Fibroblast of villous mesenchyme (primary cell): ENCODE measurements at regions not wholly inside any gene's neighbourhood (a gene's known extent, or its start where the extent isn't known, plus 50 kb on each side); places are given as distances from the start of the nearest gene placed in this dataset.
A peak's percentile ranks its signal among the peaks of the same experiment; 100 is the strongest.
"Not testable (repeated sequence)": the region's sequence is repeated elsewhere in the genome, so short reads cannot be mapped to it uniquely, and the experiment has no call there.

Experiments
- DNase-seq: peaks from one replicate; pipeline ENCODE4 v3.0.0-alpha.2; 2010; ENCODE audit warnings: low read depth
- H3K4me3 ChIP-seq: 2 replicates; pipeline ENCODE4 v1.5.1; 2011; ENCODE audit warnings: low read depth, mild to moderate bottlenecking, low read length
- TF ChIP-seq, protein P1 (sequence below): IDR thresholded peaks from 2 replicates; pipeline ENCODE4 v1.5.1; 2012; ENCODE audit warnings: low read depth, mild to moderate bottlenecking, low read length; ENCODE audit not compliant: insufficient read depth

DNA sequence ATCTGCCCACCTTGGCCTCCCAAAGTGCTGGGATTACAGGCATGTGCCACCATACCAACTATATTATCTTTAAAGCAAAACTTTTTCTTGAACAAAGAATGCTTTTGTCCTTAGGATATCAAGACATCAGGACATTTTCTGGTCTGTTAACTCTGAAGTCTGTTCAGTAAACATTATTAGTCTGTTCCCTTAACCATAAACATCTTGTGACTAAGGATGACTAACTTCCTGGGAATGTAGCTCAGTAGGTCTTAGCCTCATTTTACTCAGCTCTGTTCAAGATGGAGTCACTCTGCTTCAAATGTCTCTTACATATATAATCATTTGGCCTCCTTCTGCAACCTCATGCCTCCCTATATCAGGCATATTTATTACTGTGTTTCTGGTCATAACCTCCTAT, 122.9 kb downstream of the UBE2NL start:
- TF ChIP-seq, protein P1, sequence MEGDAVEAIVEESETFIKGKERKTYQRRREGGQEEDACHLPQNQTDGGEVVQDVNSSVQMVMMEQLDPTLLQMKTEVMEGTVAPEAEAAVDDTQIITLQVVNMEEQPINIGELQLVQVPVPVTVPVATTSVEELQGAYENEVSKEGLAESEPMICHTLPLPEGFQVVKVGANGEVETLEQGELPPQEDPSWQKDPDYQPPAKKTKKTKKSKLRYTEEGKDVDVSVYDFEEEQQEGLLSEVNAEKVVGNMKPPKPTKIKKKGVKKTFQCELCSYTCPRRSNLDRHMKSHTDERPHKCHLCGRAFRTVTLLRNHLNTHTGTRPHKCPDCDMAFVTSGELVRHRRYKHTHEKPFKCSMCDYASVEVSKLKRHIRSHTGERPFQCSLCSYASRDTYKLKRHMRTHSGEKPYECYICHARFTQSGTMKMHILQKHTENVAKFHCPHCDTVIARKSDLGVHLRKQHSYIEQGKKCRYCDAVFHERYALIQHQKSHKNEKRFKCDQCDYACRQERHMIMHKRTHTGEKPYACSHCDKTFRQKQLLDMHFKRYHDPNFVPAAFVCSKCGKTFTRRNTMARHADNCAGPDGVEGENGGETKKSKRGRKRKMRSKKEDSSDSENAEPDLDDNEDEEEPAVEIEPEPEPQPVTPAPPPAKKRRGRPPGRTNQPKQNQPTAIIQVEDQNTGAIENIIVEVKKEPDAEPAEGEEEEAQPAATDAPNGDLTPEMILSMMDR, result no peak
- DNase-seq, result peak; percentile 58
- H3K4me3 ChIP-seq, result no peak overlapping the region

DNA sequence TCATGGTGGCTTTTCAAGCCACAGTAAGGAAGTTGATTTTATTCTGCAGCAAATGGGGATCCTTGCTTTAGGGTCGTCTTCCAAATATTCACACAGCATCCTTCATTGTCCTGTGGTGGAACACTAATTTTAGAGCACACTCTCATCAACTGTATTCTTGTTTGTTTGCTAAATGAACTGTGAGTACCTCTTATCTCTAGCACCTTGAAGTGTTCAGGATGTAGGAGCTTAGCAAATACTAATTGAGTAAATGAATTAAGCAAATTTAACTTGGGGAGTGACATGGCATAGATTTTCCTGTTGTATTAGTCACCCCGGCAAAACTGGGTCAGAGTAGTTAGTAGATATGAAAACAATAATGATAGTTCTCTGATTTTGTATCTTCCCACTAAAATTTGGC, 156.9 kb downstream of the UBE2NL start:
- DNase-seq, result no peak
- H3K4me3 ChIP-seq, result no peak overlapping the region
- TF ChIP-seq, protein P1, result no peak

DNA sequence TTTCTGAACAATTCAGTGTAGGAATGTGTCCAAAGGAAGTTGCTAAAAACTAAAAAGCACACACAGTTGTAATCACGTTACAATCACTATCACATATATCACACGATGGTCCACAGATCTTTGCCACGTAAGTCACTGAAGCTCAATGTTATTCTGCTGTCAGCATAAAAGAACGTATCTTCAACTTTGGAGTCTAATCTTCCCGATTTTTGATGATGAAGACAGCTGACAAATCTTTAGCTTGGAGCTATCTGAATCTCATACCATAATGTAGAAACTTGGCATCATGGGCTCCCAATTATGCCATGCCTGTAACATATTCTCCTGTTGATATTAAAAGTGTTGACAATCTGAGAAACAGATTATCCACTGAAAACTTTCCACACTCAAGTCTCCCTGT, 158.4 kb downstream of the UBE2NL start:
- H3K4me3 ChIP-seq, result no peak overlapping the region
- DNase-seq, result no peak
- TF ChIP-seq, protein P1, result no peak

DNA sequence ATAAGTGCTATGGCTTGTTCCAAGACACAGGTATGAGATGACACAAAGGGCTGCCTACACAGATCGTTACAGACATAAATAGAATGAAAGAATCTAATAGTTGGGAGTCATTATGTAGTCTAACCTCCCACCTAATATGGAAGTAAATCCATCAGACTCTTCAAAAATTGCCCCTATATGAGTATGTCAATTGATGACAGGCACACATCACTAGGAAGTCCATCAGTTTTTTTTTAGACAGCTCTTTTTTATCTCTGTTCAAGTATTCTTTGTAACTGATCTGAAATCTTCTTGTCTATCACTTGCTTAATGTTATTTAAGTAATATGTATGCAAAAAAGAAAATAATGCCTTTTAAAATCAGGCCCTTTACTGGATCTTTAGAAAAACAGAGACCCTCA, 191.6 kb downstream of the UBE2NL start:
- TF ChIP-seq, protein P1, result no peak
- no peak overlapping the region for H3K4me3 ChIP-seq
- no peak for DNase-seq

DNA sequence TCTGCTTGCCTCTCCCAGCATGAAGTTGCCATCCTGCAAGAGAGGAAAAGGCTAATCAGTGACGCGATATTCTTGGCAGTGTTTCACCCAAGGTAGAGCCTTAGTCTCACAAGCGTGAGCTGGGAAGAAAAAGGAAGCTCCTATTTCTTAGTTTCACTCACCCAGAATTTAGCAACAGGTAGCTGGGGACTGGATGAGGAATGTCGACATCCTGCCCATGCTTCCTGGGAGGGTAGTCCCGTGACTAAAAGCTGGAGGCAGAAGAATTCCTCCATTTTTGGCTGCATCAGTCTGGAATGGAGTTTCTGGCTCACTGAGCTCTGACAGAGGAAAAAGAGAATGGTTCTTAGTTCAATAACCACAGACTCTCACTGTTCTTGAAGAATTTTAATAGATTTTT, 198.4 kb downstream of the UBE2NL start:
- not testable (repeated sequence) for DNase-seq, H3K4me3 ChIP-seq

DNA sequence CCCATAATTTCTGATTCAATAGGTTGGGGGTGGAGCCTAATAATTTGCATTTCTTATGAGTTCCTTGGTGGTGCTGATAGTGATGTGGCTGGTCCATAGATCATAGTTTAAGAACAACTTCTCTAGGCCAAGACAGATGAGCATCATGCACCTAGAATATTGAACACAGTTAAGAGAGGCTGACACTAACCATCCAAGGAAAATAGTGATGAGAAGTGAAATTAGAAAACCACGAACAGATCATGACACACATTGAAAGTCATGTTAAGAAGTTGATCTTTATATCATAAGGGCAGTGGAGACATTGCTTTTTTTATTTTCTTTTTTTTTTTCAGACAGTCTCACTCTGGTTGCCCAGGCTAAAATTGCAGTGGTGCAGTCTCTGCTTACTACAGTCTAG, 205.8 kb downstream of the UBE2NL start:
- not testable (repeated sequence) for H3K4me3 ChIP-seq, DNase-seq

DNA sequence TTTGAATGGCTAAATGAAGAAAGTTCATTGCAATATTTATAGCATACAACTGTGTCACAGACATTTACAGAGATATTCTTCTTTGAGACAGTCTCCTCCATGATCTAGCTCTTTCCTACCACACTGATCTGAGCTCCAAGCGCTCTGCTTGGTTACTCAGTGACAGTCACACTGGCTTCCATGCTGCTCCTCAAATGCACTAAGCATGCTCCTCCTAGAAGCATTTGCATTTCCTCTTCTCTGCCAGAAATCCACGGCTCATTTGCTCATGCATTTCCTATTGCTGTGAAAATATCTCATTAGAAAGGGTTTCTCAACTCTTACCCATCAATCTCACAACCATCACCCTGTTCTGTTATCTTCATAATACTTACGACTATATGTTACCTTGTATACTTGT, 208.2 kb downstream of the UBE2NL start:
- not testable (repeated sequence) for H3K4me3 ChIP-seq, DNase-seq

DNA sequence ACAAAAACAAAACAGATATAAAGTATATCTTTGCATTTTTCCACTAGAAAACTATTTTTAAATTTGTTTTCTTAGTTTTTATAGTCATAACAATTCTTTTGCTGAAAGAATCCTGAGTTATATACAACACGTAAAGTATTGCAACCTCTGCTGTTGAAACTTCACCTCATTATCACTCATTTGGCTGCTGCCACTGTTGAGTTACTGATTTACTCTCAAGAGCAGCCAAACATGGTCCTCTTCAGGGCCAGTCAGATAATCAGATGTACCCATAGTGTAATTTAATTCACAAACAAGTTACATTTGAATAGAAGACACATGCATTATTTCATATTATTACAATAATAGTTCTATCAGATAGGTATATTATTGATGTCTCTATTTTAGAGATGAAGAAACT, 235.6 kb downstream of the UBE2NL start:
- DNase-seq, H3K4me3 ChIP-seq: not testable (repeated sequence)

DNA sequence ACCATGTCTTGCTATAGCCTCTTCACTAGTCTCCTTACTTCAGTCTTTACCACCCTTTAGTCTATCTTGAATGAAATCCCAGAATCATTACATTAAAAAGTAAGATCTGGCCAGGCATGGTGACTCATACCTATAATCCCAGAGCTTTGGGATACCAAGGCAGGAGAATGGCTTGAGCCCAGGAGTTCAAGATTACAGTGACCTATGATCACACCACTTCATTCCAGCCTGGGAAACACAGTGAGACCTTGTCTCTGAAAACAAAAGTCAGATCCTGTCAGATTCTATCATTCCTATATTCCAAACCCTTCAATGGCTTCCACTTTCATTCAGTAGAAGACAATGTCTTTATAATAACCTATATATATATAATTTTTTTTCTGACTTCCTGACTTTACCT, 237.7 kb downstream of the UBE2NL start:
- DNase-seq, H3K4me3 ChIP-seq: not testable (repeated sequence)

DNA sequence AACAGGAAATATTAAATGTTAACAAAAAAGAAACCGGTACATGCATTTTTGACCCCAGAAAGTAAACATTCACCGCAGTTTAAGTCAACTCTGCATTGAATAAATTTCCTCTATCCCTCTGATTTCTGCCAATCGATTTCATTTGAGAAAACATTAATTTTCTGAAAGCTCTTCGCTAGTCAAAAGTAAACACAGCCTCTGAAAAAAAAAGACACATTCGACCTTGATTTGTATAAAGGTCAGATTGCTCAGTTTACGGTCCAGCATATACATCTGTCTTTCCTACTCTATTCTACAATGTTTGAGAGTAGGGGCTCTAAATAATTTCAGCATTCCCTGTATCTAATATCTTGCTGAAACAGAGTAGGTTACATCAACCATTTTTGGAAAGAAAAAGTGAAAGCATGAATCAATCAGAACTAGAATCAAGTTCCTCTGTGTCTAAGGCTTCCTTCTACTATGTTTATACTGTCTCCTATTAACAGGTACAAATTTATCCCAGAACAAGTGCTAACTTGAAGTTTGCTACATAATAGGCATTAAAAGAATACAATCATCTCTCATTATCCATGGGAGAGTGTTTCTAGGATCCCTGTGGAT, 243.8 kb downstream of the UBE2NL start:
- not testable (repeated sequence) for DNase-seq, H3K4me3 ChIP-seq

DNA sequence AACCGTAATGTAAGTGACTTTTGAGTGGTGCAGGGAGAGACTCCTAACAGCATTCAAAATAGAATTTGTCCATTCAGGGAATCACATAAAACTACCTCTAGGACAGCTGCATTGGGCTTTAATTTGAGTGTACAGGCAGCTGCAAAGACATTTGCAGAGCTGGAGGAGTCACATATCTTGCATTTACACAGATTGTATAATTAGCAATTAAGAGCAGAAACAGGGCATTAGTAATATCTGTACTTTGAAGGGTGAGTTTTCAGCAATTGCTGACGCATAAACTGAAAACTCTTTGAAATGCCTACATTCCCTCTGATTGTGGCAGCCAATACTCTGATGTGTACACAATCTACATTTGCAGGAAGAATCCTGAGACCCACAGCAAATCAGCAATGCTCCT, 245.6 kb downstream of the UBE2NL start:
- DNase-seq, H3K4me3 ChIP-seq: not testable (repeated sequence)

DNA sequence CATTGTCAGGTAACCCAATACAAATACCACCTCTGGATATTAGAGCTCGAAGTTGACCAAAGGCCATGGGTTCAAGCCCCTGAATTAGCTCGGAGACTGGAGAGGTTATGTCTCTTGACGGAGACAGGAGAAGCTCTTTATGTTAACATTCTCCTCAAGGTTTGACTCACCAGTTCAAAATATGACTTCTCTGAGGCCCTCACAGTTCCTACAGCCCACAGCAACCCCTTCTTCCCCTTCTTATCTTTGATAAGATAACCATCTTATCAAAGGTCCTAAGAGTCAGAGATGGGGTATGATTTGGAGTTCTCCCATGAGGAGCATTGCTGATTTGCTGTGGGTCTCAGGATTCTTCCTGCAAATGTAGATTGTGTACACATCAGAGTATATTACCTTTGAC, 246.6 kb downstream of the UBE2NL start:
- not testable (repeated sequence) for H3K4me3 ChIP-seq, DNase-seq

DNA sequence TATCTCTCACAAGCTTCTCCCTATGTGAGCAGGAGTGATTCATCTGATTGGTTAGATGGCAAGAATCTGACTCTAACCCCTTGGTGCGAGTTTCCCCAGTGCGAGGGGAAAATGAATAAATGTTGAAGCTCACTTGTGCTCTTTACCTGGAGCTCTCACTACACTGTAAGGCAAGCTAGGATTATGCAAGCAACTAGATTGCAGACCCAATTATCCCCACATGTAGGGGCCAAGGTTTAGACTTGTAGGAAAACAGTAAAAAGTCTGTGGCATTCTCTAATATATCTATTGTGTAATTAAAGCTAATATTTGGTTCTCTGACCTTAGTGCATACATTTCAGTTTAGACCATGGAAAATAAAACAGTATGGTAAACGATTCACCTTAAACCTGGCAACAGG, 247.2 kb downstream of the UBE2NL start:
- H3K4me3 ChIP-seq, DNase-seq: not testable (repeated sequence)

DNA sequence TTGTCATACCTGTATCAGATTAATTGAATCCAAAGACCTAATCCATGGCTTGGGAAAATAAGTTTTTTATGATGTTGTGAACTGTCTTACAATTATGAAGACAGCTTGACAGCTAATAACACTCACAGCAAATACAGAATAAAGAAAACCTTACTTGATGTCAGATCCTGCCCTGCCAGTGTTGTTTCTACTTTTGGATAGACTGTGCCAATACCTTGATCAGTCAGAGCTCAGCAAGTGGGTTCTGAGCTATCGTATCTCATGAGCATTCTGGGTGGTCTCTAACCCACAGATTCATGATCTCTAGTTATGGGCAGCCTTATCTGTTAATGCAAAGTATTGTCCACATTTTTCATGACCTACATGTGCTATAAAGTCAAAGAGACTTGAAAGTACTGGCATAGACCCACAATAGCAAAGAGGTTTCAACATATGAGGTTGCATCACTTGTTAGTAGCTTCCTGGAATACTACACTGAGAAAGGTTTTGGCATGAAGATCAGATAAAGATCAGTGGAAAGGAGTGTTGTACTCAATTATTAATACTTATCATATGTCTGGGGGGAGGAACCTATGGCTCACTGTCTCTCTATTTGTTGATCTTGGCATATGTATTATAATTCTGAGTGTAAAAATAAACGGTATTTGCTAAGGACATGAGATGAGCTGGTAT, 250.7 kb downstream of the UBE2NL start:
- DNase-seq, H3K4me3 ChIP-seq: not testable (repeated sequence)

DNA sequence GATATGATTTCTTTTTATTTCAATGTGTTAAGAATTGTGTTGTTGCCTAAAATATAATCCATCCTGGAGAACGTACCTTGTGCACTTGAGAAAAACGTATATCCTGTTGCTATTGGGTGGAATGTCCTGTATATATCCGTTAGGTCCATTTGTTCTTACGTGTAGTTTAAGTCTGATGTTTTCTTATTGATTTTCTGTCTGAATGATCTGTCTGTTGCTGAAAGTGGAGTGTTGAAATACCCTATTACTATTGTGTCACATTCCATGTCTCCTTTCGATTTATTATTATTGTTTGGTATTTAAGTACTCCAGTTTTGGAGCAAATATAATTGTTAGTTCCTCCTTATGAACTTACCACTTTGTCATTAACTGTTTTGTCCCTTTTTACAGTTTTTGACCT, 270.6 kb downstream of the UBE2NL start:
- not testable (repeated sequence) for DNase-seq, H3K4me3 ChIP-seq
